ENCODE measurements at regions not wholly inside any gene's neighbourhood (a gene's known extent, or its start where the extent isn't known, plus 50 kb on each side); places are given as distances from the start of the nearest gene placed in this dataset.

DNA sequence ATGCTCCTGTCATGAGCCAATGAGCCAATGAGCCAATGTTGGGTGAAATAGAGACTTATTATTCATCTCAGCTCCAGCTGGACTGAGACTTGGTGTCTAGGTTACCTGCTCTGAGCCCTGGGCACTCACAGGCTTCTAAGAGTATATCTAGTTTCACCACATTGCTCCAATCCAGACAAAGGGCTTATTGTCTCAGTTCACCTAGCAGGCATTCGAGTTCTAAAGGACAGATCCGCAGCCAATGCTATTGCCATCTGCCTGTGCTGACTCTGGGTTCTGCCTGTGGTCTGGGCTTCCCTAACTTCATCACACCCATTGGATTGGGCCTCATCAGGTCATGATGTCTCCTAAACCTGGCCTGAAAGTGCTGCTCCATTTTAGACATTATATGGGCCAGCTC lies 66.1 kb upstream of the HS3ST4 start:
- no peak for TF ChIP-seq EZH2phosphoT487 (IDR thresholded peaks at IDR 0.05; ENCODE audit: borderline replicate concordance)
- TF ChIP-seq, protein P1, sequence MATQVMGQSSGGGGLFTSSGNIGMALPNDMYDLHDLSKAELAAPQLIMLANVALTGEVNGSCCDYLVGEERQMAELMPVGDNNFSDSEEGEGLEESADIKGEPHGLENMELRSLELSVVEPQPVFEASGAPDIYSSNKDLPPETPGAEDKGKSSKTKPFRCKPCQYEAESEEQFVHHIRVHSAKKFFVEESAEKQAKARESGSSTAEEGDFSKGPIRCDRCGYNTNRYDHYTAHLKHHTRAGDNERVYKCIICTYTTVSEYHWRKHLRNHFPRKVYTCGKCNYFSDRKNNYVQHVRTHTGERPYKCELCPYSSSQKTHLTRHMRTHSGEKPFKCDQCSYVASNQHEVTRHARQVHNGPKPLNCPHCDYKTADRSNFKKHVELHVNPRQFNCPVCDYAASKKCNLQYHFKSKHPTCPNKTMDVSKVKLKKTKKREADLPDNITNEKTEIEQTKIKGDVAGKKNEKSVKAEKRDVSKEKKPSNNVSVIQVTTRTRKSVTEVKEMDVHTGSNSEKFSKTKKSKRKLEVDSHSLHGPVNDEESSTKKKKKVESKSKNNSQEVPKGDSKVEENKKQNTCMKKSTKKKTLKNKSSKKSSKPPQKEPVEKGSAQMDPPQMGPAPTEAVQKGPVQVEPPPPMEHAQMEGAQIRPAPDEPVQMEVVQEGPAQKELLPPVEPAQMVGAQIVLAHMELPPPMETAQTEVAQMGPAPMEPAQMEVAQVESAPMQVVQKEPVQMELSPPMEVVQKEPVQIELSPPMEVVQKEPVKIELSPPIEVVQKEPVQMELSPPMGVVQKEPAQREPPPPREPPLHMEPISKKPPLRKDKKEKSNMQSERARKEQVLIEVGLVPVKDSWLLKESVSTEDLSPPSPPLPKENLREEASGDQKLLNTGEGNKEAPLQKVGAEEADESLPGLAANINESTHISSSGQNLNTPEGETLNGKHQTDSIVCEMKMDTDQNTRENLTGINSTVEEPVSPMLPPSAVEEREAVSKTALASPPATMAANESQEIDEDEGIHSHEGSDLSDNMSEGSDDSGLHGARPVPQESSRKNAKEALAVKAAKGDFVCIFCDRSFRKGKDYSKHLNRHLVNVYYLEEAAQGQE (IDR thresholded peaks at IDR 0.05; ENCODE audit: low read depth), result no peak

Measured in HCT116 (cell line).